ENCODE measurements at regions not wholly inside any gene's neighbourhood (a gene's known extent, or its start where the extent isn't known, plus 50 kb on each side); places are given as distances from the start of the nearest gene placed in this dataset.
"Not testable (repeated sequence)": the region's sequence is repeated elsewhere in the genome, so short reads cannot be mapped to it uniquely, and the experiment has no call there.

- Histone ChIP-seq H3K9me3 (ENCODE audit: insufficient read depth, low read length) (no peaks in the 10 kb centered on the region), H3K4me2 (ENCODE audit: low read length) (no peak overlapping the region), H3K36me3 (replicated peaks; ENCODE audit: low read depth, low read length) (no peaks in the 10 kb centered on the region), H4K20me1 (ENCODE audit: insufficient read depth, low read length) (no peaks in the 10 kb centered on the region), H3K79me2 (ENCODE audit: low read length) (no peaks in the 10 kb centered on the region), H3K4me1 (ENCODE audit: low read length) (no peaks in the 10 kb centered on the region), H3K9ac (ENCODE audit: low read length) (no peak overlapping the region), H3K27ac (ENCODE audit: low read length) (no peak overlapping the region), H3K27me3 (ENCODE audit: low read depth, low read length) (no peaks in the 10 kb centered on the region), H3K4me3 (ENCODE audit: low read length) (no peak overlapping the region), H2AFZ (ENCODE audit: low read depth, low read length) (no peak overlapping the region)
- TF ChIP-seq CTCF (IDR thresholded peaks at IDR 0.05; ENCODE audit: low read depth, low read length), result no peak
- no peak for TF ChIP-seq EZH2phosphoT487 (IDR thresholded peaks at IDR 0.05; ENCODE audit: low read depth)
Measured at GRCh38 chr3:162391301-162391700, 894.7 kb downstream of the OTOL1 start.

- Histone ChIP-seq H3K36me3 (replicated peaks; ENCODE audit: low read depth, low read length) (no peaks in the 10 kb centered on the region), H4K20me1 (ENCODE audit: insufficient read depth, low read length) (no peaks in the 10 kb centered on the region), H2AFZ (ENCODE audit: low read depth, low read length) (no peak overlapping the region), H3K27me3 (ENCODE audit: low read depth, low read length) (no peaks in the 10 kb centered on the region), H3K9me3 (ENCODE audit: insufficient read depth, low read length) (no peaks in the 10 kb centered on the region), H3K4me2 (ENCODE audit: low read length) (no peak overlapping the region), H3K4me3 (ENCODE audit: low read length) (no peak overlapping the region), H3K4me1 (ENCODE audit: low read length) (no peaks in the 10 kb centered on the region), H3K9ac (ENCODE audit: low read length) (no peak overlapping the region), H3K27ac (ENCODE audit: low read length) (no peak overlapping the region), H3K79me2 (ENCODE audit: low read length) (no peaks in the 10 kb centered on the region)
- TF ChIP-seq CTCF (IDR thresholded peaks at IDR 0.05; ENCODE audit: low read depth, low read length) (no peak), EZH2phosphoT487 (IDR thresholded peaks at IDR 0.05; ENCODE audit: low read depth) (no peak)
Measured at GRCh38 chr3:162395496-162395895, 898.9 kb downstream of the OTOL1 start.

- no peak overlapping the region for H3K4me3 ChIP-seq (ENCODE audit: low read length)
- H3K9ac ChIP-seq (ENCODE audit: low read length), result no peak overlapping the region
- H3K9me3 ChIP-seq (ENCODE audit: insufficient read depth, low read length), result no peaks in the 10 kb centered on the region
- H2AFZ ChIP-seq (ENCODE audit: low read depth, low read length), result no peak overlapping the region
- H3K4me1 ChIP-seq (ENCODE audit: low read length), result no peaks in the 10 kb centered on the region
- H4K20me1 ChIP-seq (ENCODE audit: insufficient read depth, low read length), result no peaks in the 10 kb centered on the region
- no peak overlapping the region for H3K27ac ChIP-seq (ENCODE audit: low read length)
- TF ChIP-seq EZH2phosphoT487 (IDR thresholded peaks at IDR 0.05; ENCODE audit: low read depth), result no peak
- no peak overlapping the region for H3K4me2 ChIP-seq (ENCODE audit: low read length)
- H3K27me3 ChIP-seq (ENCODE audit: low read depth, low read length), result no peaks in the 10 kb centered on the region
- no peaks in the 10 kb centered on the region for H3K79me2 ChIP-seq (ENCODE audit: low read length)
- H3K36me3 ChIP-seq (replicated peaks; ENCODE audit: low read depth, low read length), result no peaks in the 10 kb centered on the region
Measured at GRCh38 chr3:162398554-162398953, 901.9 kb downstream of the OTOL1 start.

GRCh38 chr3:162400697-162401096 is 904.1 kb downstream of the OTOL1 start:
- no peaks in the 10 kb centered on the region for H3K4me1 ChIP-seq (ENCODE audit: low read length)
- no peaks in the 10 kb centered on the region for H3K36me3 ChIP-seq (replicated peaks; ENCODE audit: low read depth, low read length)
- no peaks in the 10 kb centered on the region for H3K27me3 ChIP-seq (ENCODE audit: low read depth, low read length)
- no peak overlapping the region for H2AFZ ChIP-seq (ENCODE audit: low read depth, low read length)
- H3K9me3 ChIP-seq (ENCODE audit: insufficient read depth, low read length), result no peaks in the 10 kb centered on the region
- H3K4me3 ChIP-seq (ENCODE audit: low read length), result no peak overlapping the region
- no peak overlapping the region for H3K4me2 ChIP-seq (ENCODE audit: low read length)
- no peaks in the 10 kb centered on the region for H3K79me2 ChIP-seq (ENCODE audit: low read length)
- H3K27ac ChIP-seq (ENCODE audit: low read length), result no peak overlapping the region
- no peaks in the 10 kb centered on the region for H4K20me1 ChIP-seq (ENCODE audit: insufficient read depth, low read length)
- H3K9ac ChIP-seq (ENCODE audit: low read length), result no peak overlapping the region
- TF ChIP-seq CTCF (IDR thresholded peaks at IDR 0.05; ENCODE audit: low read depth, low read length) (no peak), EZH2phosphoT487 (IDR thresholded peaks at IDR 0.05; ENCODE audit: low read depth) (no peak)

- not testable (repeated sequence) for H2AFZ ChIP-seq (ENCODE audit: low read depth, low read length); H3K27me3 ChIP-seq (ENCODE audit: low read depth, low read length); H3K9me3 ChIP-seq (ENCODE audit: insufficient read depth, low read length); H3K4me2 ChIP-seq (ENCODE audit: low read length); H3K4me3 ChIP-seq (ENCODE audit: low read length); H3K9ac ChIP-seq (ENCODE audit: low read length); H3K36me3 ChIP-seq (replicated peaks; ENCODE audit: low read depth, low read length); H3K79me2 ChIP-seq (ENCODE audit: low read length); H3K4me1 ChIP-seq (ENCODE audit: low read length); H4K20me1 ChIP-seq (ENCODE audit: insufficient read depth, low read length); H3K27ac ChIP-seq (ENCODE audit: low read length)
Measured at GRCh38 chr3:162411556-162411955, 914.9 kb downstream of the OTOL1 start.

Data from OCI-LY3 (cell line).